Epithelial cell of prostate (primary cell): ENCODE measurements at regions not wholly inside any gene's neighbourhood (a gene's known extent, or its start where the extent isn't known, plus 50 kb on each side); places are given as distances from the start of the nearest gene placed in this dataset.

Experiments used
- DNase-seq: peaks from one replicate; pipeline ENCODE4 v3.0.0-alpha.2; 2011; ENCODE audit warnings: low read depth, low spot score
- H3K27ac ChIP-seq: fragments of 450-650 bp; 2 replicates; pipeline ENCODE4 v1.5.1; 2017; ENCODE audit warnings: mild to moderate bottlenecking

DNA sequence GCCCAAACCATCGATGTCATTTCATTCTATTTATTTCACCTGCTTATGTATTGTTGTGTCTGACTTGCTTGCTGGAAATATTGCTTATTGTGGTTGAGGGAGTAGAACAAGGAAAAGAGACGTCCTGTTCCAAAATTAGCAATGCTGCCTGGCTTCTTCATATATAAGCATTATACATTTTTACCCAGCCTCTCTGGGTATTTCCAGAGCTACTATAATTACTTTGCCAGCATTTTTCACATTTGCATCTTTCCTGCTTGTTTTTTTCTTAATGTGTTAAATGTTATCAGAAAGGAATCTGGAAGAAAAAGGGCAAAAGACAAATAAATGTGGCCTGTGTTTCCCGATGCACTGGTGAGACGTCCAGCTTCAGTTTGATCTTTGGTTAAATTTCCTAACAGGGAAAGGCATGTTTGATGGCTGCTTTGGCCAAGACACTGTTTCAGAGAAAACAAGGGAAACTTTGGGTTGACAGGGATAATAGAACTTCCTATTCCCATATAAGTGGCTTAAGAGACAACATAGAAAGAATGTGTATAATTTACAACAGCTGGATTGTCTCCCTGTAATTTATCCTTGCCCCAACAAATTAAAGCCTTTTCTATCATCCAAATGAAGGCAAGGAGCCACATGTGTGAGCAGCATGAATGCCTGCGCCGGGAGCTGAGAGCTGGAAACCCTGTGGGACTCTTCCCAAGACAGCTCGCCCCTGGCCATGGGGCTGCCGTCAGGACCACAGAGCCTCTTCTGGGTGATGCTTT lies 671.1 kb upstream of the CELF2 start:
- DNase-seq = no peak
- H3K27ac ChIP-seq = no peak overlapping the region

GRCh38 chr10:10350050-10350449 lies 667.6 kb upstream of the CELF2 start:
- no peak overlapping the region for H3K27ac ChIP-seq
- DNase-seq = no peak

DNA sequence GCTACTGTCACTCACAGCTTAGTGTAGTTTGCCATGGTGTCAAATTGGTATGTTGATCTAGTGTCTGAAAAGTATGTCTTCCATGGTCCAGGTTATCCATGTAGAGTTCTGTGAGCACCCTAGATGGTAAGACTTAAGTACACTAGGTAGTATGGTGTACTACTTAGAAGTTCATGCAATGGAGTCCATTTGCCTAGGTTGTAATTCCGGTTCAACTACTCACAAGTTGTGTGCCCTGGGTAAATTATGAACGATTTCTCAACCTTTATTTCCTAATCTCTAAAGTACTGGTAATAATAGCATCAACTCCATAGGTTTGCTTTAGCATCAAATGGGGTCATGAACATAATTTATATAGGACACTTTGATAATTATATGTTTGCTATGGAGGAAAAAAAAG lies 666.2 kb upstream of the CELF2 start:
- no peak overlapping the region for H3K27ac ChIP-seq
- DNase-seq = no peak

GRCh38 chr10:10353326-10353868 lies 664.3 kb upstream of the CELF2 start:
- H3K27ac ChIP-seq = no peak overlapping the region
- DNase-seq = no peak

DNA sequence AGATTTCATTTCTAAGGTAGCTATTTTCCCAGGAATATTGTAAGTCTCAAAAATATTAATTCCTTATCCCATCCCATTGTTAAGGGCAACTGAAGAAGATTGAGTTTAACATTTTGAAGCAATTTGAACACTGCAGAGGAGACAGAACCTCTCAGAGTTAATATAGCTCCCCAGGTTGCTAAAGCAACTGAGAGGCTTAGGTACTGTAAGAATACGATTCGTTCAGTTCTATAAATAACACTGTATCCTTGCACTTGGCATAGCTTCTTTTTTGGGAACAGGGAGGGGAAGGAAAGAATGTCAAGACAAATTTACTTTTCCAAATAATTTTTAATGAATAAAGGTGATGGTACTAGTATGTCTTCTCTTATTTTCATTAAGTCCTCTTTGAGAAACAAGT lies 658.4 kb upstream of the CELF2 start:
- DNase-seq = no peak
- no peak overlapping the region for H3K27ac ChIP-seq

DNA sequence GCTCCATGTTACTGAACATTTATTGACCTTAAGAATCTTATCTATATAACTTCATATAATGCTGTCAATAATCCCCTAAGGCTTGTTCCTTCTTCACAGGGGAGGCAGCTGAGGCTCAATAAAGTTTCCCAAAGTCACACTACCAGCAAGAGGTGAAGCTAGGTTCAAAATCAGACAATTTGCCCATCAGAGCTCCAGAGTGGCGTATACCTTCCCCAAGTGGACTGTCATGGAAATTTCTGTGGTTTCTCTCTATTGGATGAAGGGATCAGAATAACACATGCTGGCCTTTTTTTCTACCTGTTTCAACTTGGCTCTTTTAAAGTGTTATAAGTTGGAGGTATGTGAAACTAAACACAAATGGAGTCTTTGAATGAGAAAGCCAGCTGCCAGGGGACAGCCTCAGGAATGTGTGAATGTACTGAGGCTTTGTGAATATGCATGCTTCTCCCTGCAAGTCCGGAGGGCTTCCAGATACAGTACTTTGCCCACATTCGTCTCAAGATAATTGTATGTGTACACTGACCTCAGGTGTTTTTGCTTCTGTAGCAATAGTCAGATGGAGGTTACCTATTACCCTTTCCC lies 656.3 kb upstream of the CELF2 start:
- H3K27ac ChIP-seq = no peak overlapping the region
- no peak for DNase-seq

DNA sequence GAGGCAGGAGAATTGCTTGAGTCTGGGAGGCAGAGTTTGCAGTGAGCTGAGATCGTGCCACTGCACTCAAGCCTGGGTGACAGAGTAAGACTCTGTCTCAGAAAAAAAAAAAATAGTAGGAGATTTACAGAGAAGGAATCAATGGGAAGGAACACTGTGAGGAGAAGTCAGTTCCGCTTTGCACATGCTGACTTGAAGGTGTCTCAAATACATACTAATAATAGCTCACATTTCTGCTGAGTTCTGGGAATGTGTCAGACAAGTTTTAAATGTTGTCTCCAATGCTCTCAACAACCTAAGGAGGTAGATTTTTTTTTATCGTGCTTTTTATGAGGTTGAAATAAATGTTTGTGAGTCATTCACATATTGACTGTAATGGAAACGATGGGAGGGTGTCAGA lies 654.9 kb upstream of the CELF2 start:
- DNase-seq = no peak
- H3K27ac ChIP-seq = no peak overlapping the region

DNA sequence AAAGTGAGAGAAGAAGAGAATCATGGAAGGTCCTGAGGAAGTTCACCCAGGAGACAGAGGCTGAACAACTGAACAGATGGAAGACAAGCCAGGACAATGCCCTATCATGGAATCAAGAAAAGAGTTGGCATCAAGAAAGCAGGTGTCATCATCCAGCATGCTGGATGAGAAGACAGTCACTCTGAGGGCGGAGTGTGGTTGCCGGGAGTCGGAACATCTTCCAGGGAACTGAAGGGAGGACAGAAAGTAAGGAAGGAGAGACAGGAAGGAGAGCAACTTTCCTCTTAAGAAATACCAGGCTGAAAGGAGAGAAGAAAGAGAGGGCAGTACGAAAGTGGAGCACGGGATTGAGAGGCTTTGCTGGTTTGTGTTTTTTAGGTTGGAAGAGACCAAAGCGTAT lies 654.5 kb upstream of the CELF2 start:
- H3K27ac ChIP-seq = no peak overlapping the region
- no peak for DNase-seq

GRCh38 chr10:10364902-10365301 lies 652.8 kb upstream of the CELF2 start:
- no peak overlapping the region for H3K27ac ChIP-seq
- no peak for DNase-seq

GRCh38 chr10:10365676-10366075 lies 652.0 kb upstream of the CELF2 start:
- no peak for DNase-seq
- H3K27ac ChIP-seq = no peak overlapping the region

GRCh38 chr10:10366836-10367235 lies 650.8 kb upstream of the CELF2 start:
- DNase-seq = no peak
- H3K27ac ChIP-seq = no peak overlapping the region

DNA sequence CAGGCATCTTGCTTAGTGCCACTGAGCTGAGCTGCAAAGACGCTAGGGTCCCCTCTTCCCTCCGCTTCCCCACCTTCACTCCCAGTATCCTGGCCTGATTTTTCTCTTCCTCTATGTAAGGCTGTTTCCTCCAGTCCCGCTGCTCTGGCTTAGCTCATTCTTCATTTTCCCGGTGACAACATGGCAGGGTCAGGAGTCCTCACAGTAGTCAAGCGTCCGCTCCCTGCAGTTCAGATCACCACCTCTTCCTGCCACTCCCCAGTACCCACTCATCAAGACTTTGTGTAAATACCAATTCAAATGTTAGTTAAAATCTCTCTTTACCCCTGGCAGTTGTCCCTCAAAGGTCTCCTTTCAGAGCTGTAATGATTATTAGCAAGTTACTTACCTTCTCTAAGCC lies 650.4 kb upstream of the CELF2 start:
- H3K27ac ChIP-seq = no peak overlapping the region
- no peak for DNase-seq

- no peak for DNase-seq
- no peak overlapping the region for H3K27ac ChIP-seq
These were observed 648.6 kb upstream of the CELF2 start for GRCh38 chr10:10368951-10369576.

GRCh38 chr10:10385831-10386230 lies 631.8 kb upstream of the CELF2 start:
- DNase-seq = no peak
- H3K27ac ChIP-seq = no peak overlapping the region

DNA sequence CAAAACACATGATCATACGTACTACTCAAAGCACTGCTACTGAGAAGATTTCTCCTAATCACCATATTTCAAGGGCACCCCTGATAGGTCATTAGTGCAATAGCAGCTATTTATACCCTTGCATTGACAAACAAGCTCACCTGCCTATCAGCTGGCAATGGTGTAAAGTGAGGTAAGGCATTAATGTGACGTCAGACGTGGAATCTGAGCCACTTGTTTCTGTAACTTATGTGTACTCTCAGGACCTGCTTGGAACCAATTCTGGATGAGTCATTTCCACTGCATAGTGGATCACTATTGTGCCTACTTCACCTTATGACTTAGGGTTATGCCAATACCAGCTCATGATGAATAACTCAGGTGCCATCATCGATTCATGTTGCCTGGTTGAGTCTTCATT lies 628.5 kb upstream of the CELF2 start:
- no peak for DNase-seq
- no peak overlapping the region for H3K27ac ChIP-seq

DNA sequence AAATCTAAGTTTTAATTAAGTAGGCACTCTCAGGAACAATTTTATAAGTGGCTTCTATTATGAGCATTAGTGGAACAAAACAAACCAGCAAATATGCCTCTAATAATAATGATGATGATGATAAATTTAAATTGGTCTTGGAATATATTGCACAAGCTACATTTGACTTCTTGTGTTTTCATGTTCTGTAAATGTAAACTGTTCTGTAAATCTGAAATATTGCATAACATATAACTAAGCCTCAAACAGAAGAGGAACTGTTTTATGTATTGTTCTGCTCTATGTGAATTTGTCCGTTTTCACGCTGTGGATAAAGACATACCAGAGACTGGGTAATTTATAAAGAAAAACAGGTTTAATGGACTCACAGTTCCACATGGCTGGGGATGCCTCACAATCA lies 625.2 kb upstream of the CELF2 start:
- no peak overlapping the region for H3K27ac ChIP-seq
- no peak for DNase-seq

DNA sequence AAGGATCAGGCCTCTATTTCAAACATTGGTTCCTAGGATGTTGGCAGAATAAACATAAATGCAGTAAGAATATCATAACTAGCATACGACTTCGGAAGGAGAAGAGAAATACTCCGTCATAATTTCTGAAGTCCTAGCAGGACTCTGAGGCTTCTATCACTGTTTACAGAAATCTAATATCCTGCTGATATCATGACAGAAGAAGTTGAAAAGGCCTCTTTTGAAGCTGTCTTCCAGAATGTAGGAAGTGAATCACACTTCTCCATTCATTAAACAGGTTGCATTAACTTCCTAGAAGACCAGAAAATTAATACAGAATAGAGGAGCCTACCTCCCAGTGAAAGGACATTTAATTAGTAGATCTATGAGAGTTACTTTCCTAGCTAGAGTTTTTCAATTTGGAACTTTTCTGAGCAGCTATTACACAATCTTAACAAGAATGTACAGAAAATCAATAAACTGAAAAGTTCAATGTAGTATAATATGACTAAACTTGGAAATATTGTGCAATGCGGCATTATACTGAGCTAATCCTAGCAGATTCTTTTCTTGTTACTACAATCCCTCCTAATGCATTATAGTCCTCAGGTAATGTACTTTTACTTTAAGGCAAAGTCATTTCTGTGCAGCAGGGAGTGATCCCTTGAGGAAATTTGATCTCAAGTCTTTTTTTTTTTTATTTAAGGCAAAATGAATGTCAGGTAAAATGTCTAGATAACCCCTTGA lies 622.6 kb upstream of the CELF2 start:
- H3K27ac ChIP-seq = no peak overlapping the region
- DNase-seq = no peak

GRCh38 chr10:10396601-10397000 lies 621.1 kb upstream of the CELF2 start:
- no peak overlapping the region for H3K27ac ChIP-seq
- DNase-seq = no peak

GRCh38 chr10:10397906-10398305 lies 619.8 kb upstream of the CELF2 start:
- H3K27ac ChIP-seq = no peak overlapping the region
- no peak for DNase-seq

DNA sequence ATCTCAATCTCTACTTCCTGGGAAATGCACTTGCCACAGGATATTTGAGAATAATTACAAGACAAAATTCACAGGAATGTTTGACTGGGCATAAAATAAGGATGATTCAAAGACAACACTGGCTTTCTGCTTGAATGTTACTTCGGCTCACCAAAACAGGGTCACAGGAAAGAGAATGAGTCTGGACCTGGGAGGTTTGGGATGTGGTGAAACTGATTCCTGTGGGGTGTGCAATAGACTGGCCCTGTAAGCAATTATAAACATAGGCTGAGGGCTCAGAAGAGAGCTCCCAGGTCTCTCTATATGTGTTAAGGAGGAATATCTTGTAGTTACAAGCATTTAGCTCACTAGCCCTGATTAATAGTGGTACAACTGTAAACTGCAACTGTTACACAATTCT lies 613.9 kb upstream of the CELF2 start:
- H3K27ac ChIP-seq = no peak overlapping the region
- DNase-seq = no peak

GRCh38 chr10:10417671-10418070 lies 600.0 kb upstream of the CELF2 start:
- DNase-seq = no peak
- no peak overlapping the region for H3K27ac ChIP-seq
